Activated naive CD4-positive, alpha-beta T cell treated with anti-CD3 and anti-CD28 coated beads for 36 hours (primary cell): ENCODE measurements at regions not wholly inside any gene's neighbourhood (a gene's known extent, or its start where the extent isn't known, plus 50 kb on each side); places are given as distances from the start of the nearest gene placed in this dataset.

Experiments
- CTCF ChIA-PET: fragments of 350-600 bp; sonication (Branson Sonifier 250); formaldehyde crosslinking; loops from one replicate; lab custom pipeline; 2021; ENCODE audit warnings: antibody characterized with exemption; lab: Charles Lee
- DNase-seq: peaks from one replicate; pipeline ENCODE4 v3.0.0-alpha.2; 2020
- H3K27ac Mint-ChIP-seq: one replicate; pipeline ENCODE4 v1.8.0; 2021; ENCODE audit warnings: mild to moderate bottlenecking, mixed read lengths
- H3K27me3 Mint-ChIP-seq: one replicate; pipeline ENCODE4 v1.8.0; 2021; ENCODE audit warnings: low read depth, mixed read lengths
- H3K36me3 Mint-ChIP-seq: one replicate; pipeline ENCODE4 v1.8.0; 2021; ENCODE audit warnings: low read depth, mixed read lengths
- H3K4me1 Mint-ChIP-seq: one replicate; pipeline ENCODE4 v1.8.0; 2021; ENCODE audit warnings: low read depth, mixed read lengths
- H3K4me3 Mint-ChIP-seq: one replicate; pipeline ENCODE4 v1.8.0; 2021; ENCODE audit warnings: mild to moderate bottlenecking, moderate library complexity, mixed read lengths
- H3K9me3 Mint-ChIP-seq: one replicate; pipeline ENCODE4 v1.8.0; 2021; ENCODE audit warnings: mixed read lengths
- intact Hi-C: fragments of 100-400 bp; cut with micrococcal nuclease; formaldehyde crosslinking; loops from one replicate; pipeline ENCODE4 v1.15.1; 2023

DNA sequence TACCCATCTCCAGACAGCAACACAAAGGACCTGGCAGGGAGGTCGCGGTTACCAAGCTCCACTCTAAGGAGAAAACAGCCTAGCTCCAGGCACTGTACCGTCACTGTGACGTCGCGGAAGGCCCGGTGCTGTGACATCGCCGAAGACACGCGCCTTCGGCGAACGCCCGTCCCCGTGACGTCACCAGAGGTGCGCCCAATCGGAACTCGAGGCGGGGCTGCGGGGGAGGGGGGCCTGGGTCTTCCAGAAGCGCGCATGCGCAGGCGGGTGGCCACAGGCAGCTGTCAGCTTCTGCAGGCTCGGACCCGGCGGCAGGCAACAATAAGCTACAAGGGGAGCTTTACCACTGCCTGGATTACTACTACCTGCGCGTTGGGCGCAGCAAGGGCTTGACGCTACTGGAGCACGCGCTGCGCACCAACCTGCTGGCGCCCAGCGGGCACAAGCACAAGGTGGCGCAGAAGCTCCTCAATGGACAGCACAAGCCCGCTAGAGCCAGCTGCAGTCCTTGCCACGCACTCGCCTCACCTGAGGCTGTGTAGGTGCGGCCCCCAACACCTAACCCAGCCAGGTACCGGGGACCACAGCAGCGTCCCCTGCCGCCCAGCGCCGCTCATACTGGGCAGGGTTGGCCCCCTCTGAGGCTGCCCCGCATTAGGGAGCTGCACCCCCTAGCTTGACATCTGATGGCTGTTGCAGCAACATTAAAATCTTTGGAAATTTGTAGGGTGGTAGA, 208.4 kb downstream of the TPST1 start:
- intact Hi-C loops: loop anchor here (1.0 to 10.0 kb wide), 4 partner anchors 80 to 581 kb away; partner anchors contain the start of genes SBDS, TPST1 and TYW1
- peaks cover 12% of the 10 kb centered on the region for H3K4me1 Mint-ChIP-seq
- CTCF ChIA-PET: interaction anchor here (0.6 to 2.0 kb wide), 10 partner anchors 12 to 299 kb away, joined by 3 to 7 read pairs (median 4); partner anchors contain the start of gene CRCP
- H3K4me3 Mint-ChIP-seq: peak overlapping the region; percentile 66
- no peaks in the 10 kb centered on the region for H3K36me3 Mint-ChIP-seq
- no peaks in the 10 kb centered on the region for H3K27me3 Mint-ChIP-seq
- DNase-seq: peak; percentile 83
- H3K27ac Mint-ChIP-seq: no peak overlapping the region
- H3K9me3 Mint-ChIP-seq: no peaks in the 10 kb centered on the region

DNA sequence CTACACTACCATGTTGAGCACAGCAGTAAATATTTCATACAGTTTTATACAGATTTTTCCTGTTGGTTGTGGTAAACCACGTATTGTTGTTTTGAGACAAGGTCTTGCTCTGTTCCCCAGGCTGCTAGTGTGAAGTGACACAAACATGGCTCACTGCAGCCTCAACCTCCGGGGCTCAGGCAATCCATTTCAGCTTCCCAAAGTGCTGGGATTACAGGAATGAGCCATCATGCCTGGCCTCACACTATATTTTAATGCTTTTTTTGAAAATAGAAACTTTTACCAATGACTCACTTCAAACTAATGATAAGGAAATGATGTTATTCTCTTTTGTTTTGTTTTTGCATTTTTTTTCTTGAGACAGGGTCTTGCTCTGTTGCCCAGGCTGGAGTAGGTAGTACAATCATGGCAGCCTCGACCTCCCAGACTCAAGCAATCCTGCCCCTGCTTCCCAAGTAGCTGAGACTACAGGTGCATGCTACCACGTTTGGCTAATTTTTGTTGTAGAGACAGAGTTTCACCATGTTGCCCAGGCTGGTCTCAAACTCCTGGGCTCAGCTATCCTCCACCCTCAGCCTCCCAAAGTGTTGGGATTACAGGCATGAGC, 210.6 kb downstream of the TPST1 start:
- H3K9me3 Mint-ChIP-seq: no peaks in the 10 kb centered on the region
- CTCF ChIA-PET: interaction anchor here (2.0 kb wide), 1 partner anchor 10 kb away, joined by 4 read pairs; no protein-coding TSS in a partner anchor
- intact Hi-C loops: loop anchor here (10.0 kb wide), 1 partner anchor 579 kb away; the partner anchor contains the start of genes SBDS and TYW1
- no peak overlapping the region for H3K27ac Mint-ChIP-seq
- H3K27me3 Mint-ChIP-seq: no peaks in the 10 kb centered on the region
- peaks cover 12% of the 10 kb centered on the region for H3K4me1 Mint-ChIP-seq
- no peaks in the 10 kb centered on the region for H3K36me3 Mint-ChIP-seq
- no peak overlapping the region for H3K4me3 Mint-ChIP-seq
- no peak for DNase-seq

DNA sequence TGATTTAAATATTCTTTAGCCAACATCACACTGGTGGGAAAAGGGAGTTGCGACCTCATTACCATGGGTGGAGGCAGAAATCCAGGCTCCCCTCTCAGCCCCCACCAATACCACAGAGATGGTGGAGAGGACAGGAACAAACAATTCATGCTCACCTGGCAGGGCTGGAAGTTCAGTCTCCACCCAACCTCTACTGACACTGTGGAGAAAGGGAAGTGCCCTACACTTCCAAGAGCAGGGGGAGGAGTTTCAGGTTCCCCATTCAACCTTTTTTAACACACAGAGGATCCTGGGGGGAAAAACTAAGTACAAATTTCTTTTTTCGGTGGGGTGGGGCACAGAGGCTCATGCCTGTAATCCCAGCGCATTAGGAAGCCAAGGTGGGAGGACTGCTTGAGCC, 210.1 kb upstream of the KCTD7 start:
- peaks cover 8% of the 10 kb centered on the region for H3K4me1 Mint-ChIP-seq
- H3K36me3 Mint-ChIP-seq: no peaks in the 10 kb centered on the region
- intact Hi-C loops: loop anchor here (10.0 kb wide), 1 partner anchor 576 kb away; the partner anchor contains the start of genes SBDS and TYW1
- H3K27me3 Mint-ChIP-seq: no peaks in the 10 kb centered on the region
- no peak overlapping the region for H3K27ac Mint-ChIP-seq
- CTCF ChIA-PET: no interaction called here
- DNase-seq: no peak
- no peak overlapping the region for H3K4me3 Mint-ChIP-seq
- no peaks in the 10 kb centered on the region for H3K9me3 Mint-ChIP-seq

GRCh38 chr7:66419210-66419609, 209.5 kb upstream of the KCTD7 start:
- no peak for DNase-seq
- intact Hi-C loops: loop anchor here (10.0 kb wide), 1 partner anchor 576 kb away; the partner anchor contains the start of genes SBDS and TYW1
- CTCF ChIA-PET: interaction anchor here (0.6 kb wide), 2 partner anchors 115 to 129 kb away, joined by 4 read pairs; no protein-coding TSS in a partner anchor
- Mint-ChIP-seq H3K36me3 (no peaks in the 10 kb centered on the region), H3K4me3 (no peak overlapping the region), H3K27me3 (no peaks in the 10 kb centered on the region), H3K27ac (no peak overlapping the region), H3K9me3 (no peaks in the 10 kb centered on the region), H3K4me1 (peaks cover 5% of the 10 kb centered on the region)

- CTCF ChIA-PET: interaction anchor here (0.6 kb wide), 1 partner anchor 67 kb away, joined by 3 read pairs; no protein-coding TSS in a partner anchor
- H3K4me3 Mint-ChIP-seq: no peak overlapping the region
- no peaks in the 10 kb centered on the region for H3K36me3 Mint-ChIP-seq
- H3K9me3 Mint-ChIP-seq: no peaks in the 10 kb centered on the region
- DNase-seq: no peak
- H3K27me3 Mint-ChIP-seq: no peaks in the 10 kb centered on the region
- no peak overlapping the region for H3K27ac Mint-ChIP-seq
- intact Hi-C loops: no loop called here
- H3K4me1 Mint-ChIP-seq: no peaks in the 10 kb centered on the region
Measured at GRCh38 chr7:66421830-66422475, 206.7 kb upstream of the KCTD7 start.

DNA sequence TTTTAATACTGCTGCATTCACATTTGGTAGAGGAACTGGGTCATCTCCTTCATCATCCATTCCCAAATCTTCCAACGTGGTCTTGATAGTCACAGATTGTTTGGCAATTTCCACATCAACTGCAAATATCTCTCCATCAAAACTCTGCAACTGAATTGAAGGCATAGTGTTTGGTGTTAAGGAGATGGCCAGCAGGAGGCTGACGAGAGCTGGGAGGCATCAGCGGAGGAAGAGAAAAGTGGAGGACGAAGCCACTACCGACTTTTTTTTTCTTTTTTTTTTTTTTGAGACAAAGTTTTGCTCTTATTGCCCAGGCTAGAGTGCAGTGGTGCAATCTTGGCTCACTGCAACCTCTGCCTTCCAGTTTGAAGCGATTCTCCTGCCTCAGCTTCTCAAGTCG, 205.0 kb upstream of the KCTD7 start:
- Mint-ChIP-seq H3K27me3 (no peaks in the 10 kb centered on the region), H3K4me1 (no peaks in the 10 kb centered on the region), H3K4me3 (no peak overlapping the region), H3K9me3 (no peaks in the 10 kb centered on the region), H3K36me3 (no peaks in the 10 kb centered on the region), H3K27ac (no peak overlapping the region)
- no peak for DNase-seq
- intact Hi-C loops: no loop called here
- CTCF ChIA-PET: no interaction called here

DNA sequence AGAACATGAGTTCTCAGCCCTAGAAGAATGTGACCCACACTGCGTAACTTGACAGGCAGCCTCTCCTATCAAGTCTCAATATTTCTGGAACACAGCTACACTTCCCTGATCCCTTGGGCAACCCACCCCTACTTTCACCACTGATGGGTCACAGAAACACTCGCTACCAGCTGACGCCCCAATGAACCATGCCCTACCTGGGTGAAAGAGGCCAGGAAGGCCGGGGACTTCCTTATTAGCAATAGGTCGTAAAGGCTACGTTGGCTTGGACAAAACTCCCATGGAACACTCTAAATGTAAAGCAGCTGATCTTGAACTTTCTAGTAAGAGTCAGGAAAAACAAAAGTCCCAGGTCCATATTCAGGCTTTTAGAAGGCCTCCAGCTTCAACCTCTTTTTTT, 202.3 kb upstream of the KCTD7 start:
- intact Hi-C loops: no loop called here
- no peaks in the 10 kb centered on the region for H3K9me3 Mint-ChIP-seq
- DNase-seq: no peak
- CTCF ChIA-PET: interaction anchor here (0.6 to 1.0 kb wide), 3 partner anchors 12 to 351 kb away, joined by 3 to 6 read pairs (median 4); no protein-coding TSS in a partner anchor
- no peak overlapping the region for H3K27ac Mint-ChIP-seq
- H3K4me3 Mint-ChIP-seq: no peak overlapping the region
- no peaks in the 10 kb centered on the region for H3K27me3 Mint-ChIP-seq
- no peaks in the 10 kb centered on the region for H3K36me3 Mint-ChIP-seq
- H3K4me1 Mint-ChIP-seq: no peaks in the 10 kb centered on the region

GRCh38 chr7:66426996-66427395, 201.7 kb upstream of the KCTD7 start:
- no peak for DNase-seq
- CTCF ChIA-PET: no interaction called here
- no peak overlapping the region for H3K4me3 Mint-ChIP-seq
- intact Hi-C loops: no loop called here
- no peaks in the 10 kb centered on the region for H3K36me3 Mint-ChIP-seq
- no peaks in the 10 kb centered on the region for H3K9me3 Mint-ChIP-seq
- no peaks in the 10 kb centered on the region for H3K4me1 Mint-ChIP-seq
- H3K27me3 Mint-ChIP-seq: no peaks in the 10 kb centered on the region
- no peak overlapping the region for H3K27ac Mint-ChIP-seq

DNA sequence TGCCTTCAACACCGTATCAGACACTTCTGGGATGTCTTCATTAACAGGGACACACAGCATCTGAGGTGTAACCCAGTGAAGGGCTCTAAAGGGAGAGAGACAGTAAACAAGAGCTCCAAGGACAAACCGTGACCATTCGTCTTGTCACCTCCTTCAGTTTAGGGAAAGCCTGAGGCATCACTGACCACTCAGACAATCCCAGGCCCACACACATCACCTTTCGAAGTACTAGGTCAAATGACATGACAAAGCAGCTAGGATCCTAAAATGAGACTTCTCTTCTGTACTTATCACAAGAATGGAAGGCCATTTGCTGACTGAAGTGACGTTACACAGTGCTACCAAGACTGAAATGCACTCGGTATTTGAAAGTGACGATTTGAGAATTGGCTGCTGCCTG, 200.7 kb upstream of the KCTD7 start:
- CTCF ChIA-PET: no interaction called here
- no peaks in the 10 kb centered on the region for H3K27me3 Mint-ChIP-seq

DNA sequence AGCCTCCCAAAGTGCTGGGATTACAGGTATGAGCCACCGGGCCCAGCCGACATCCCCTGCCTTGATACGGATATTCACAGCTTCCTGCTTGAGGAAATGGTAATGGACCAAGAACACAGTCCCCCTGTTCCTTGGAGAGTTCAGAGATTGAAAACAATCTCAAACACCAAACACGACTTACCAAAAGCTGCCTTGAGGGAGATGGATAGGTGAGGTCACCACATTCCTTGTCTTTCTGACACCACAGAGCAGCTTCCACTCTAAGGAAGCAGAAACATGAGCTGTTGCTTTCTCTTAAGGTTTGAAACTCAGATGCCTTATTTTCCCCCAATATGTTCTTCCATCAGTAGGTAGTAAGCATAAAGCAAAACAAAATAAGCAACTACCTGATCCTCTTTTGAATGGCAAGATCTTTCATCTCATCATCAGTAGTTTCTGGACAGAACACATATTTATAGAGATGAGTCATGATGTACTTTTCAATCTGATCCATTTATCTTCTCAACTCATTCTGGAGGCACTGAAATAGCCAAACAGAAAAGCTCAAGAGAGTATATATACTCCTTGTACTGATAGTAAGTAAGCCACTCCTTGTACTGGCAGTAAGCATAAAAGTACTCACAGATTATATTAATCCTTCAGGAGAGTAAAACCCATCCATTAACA, 199.1 kb upstream of the KCTD7 start:
- Mint-ChIP-seq H3K27me3 (no peaks in the 10 kb centered on the region), H3K36me3 (no peaks in the 10 kb centered on the region), H3K27ac (no peak overlapping the region), H3K9me3 (no peaks in the 10 kb centered on the region), H3K4me1 (no peaks in the 10 kb centered on the region), H3K4me3 (no peak overlapping the region)
- CTCF ChIA-PET: no interaction called here
- intact Hi-C loops: no loop called here
- DNase-seq: no peak

More for the DNA sequence above, 200.7 kb upstream of the KCTD7 start:
- H3K4me3 Mint-ChIP-seq: no peak overlapping the region
- no peak for DNase-seq
- intact Hi-C loops: no loop called here
- no peaks in the 10 kb centered on the region for H3K9me3 Mint-ChIP-seq
- H3K4me1 Mint-ChIP-seq: no peaks in the 10 kb centered on the region
- H3K36me3 Mint-ChIP-seq: no peaks in the 10 kb centered on the region
- no peak overlapping the region for H3K27ac Mint-ChIP-seq

DNA sequence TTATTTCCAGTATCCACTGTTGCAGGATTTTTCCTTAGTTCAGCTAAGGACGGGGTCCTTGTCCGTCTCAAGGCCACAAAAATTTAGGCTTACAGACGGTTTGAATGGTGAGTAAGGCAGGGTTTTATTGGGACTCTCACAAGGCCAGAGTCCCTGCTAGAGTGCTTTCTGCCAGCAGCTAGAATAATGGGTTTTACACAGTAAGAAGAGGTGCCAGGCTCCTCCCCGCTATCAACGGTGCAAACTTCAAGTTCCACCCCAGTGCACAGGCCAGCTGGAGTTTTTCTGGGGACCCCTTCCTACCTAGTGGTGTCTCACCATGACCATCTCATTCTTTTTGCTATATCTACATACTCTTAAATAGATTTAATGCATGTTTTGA, 198.5 kb upstream of the KCTD7 start:
- no peaks in the 10 kb centered on the region for H3K9me3 Mint-ChIP-seq
- H3K4me3 Mint-ChIP-seq: no peak overlapping the region
- no peaks in the 10 kb centered on the region for H3K4me1 Mint-ChIP-seq
- no peaks in the 10 kb centered on the region for H3K36me3 Mint-ChIP-seq
- CTCF ChIA-PET: no interaction called here
- no peaks in the 10 kb centered on the region for H3K27me3 Mint-ChIP-seq
- H3K27ac Mint-ChIP-seq: no peak overlapping the region
- intact Hi-C loops: no loop called here
- no peak for DNase-seq
